GM19467 (cell line): ENCODE measurements at regions not wholly inside any gene's neighbourhood (a gene's known extent, or its start where the extent isn't known, plus 50 kb on each side); places are given as distances from the start of the nearest gene placed in this dataset.
A peak's percentile ranks its signal among the peaks of the same experiment; 100 is the strongest.
"Not testable (repeated sequence)": the region's sequence is repeated elsewhere in the genome, so short reads cannot be mapped to it uniquely, and the experiment has no call there.

ENCODE experiments used
- ATAC-seq: cut with Tn5 transposase; IDR thresholded peaks from one replicate; pipeline ENCODE4 v1.9.1; 2021; ENCODE audit warnings: mild to moderate bottlenecking, moderate library complexity; ENCODE audit not compliant: unreplicated experiment

DNA sequence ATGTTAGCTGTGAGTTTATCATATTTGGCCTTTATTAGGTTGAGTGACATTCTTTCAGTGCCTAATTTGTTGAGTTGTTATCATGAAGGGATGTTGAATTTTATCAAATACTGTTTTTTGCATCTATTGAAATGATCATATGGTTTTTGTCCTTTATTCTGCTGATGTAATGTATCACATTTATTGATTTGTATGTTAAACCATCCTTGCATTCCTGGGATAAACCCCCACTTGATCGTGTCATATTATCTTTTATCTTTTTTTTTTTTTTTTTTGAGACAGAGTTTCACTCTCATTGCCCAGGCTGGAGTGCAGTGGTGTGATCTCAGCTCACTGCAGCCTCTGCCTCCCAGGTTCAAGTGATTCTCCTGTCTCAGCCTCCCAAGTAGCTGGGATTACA is 51.9 kb upstream of the MFGE8 start:
- ATAC-seq, result not testable (repeated sequence)

- no peak for ATAC-seq
These were observed 57.1 kb upstream of the MFGE8 start for GRCh38 chr15:88970232-88970631.

- ATAC-seq, result no peak
These were observed 61.2 kb upstream of the MFGE8 start for GRCh38 chr15:88974392-88974791.

DNA sequence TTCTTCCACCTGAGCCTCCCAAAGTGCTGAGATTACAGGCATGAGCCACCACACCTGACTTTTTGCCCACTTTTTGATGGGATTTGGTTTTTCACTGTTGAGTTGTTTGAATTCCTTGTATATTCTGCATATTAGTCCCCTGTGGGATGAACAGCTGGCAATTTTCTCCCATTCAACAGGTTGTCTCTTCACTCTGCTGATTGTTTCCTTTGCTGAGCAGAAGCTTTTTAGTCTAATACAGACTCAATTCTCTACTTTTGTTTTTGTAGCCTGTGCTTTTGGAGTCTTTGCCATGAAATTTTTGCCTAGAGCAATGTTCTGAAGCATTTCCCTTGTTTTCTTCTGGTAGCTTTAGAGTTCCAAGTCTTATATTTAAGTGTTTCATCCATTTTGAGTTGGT is 62.7 kb upstream of the MFGE8 start:
- no peak for ATAC-seq

GRCh38 chr15:88976656-88977055 is 63.5 kb upstream of the MFGE8 start:
- no peak for ATAC-seq

DNA sequence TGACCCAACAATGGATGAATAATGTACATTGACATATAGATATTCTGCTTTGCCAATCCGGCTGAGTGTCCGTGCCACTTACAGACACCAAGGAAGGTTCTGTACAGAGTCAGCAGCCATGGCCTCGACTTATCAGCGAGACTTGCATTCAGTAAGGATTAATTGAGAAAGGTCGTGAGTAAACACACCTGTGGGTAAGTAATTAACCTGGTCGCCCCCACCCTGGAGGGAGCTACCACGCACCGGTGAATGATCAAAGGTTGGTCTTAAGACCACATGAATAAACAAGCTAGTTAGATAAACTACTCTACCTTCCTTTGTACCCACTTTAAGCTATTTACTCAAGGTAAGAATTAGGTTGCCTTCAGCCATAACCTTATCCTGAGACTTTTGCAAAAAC is 66.5 kb upstream of the MFGE8 start:
- no peak for ATAC-seq

DNA sequence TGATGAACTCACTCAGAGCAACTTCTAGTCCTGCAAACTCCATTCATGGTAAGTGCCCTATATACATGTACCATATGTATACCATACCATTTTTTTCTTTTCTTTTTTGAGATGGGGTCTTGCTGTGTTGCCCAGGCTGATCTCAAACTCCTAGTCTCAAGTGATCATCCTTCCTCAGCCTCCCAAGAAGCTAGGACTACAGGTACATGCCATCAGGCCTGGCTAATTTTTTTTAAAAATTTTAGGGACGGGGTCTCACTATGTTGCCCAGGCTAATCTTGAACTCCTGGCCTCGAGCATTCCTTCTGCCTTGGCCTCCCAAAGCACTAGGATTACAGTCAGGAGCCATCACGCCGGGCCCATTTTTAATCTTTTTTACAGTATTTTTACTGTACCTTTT is 67.3 kb upstream of the MFGE8 start:
- ATAC-seq, result no peak

GRCh38 chr15:88981244-88982215 is 68.4 kb upstream of the MFGE8 start:
- ATAC-seq, result no peak

DNA sequence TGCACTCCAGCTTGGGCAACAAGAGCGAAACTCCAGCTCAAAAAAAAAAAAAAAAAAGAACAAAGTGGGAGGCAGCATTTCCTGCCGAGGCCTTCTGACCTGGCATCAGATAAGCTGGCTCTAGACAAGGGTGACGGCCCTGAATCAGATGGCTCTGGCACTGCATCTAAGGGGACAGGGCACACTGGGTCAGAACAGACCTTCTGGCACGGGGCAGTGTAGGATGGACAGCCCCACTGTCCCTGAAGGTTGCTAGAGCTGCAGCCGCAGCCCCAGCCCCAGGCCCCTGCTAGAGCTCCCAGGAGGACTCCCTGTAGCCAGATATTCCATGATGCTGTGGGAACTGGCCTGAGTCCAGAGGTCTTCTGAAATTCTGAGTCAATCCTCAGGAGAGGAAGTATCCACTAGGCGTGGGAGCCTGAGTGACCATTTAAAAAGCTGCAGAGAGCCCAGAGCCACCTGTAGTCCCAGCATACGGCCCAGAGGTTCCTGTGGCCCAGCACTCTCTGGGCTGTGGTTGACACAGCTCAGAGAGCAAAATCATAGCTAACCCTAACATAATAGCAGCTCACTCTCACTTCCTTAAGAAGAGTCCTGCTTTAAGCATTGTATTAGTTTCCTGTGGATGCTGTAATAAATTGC is 69.2 kb upstream of the MFGE8 start:
- ATAC-seq, result peak; percentile 97

GRCh38 chr15:88982946-88983342 is 69.8 kb upstream of the MFGE8 start:
- ATAC-seq, result no peak

GRCh38 chr15:88983861-88984429 is 70.8 kb upstream of the MFGE8 start:
- ATAC-seq, result no peak

- ATAC-seq, result no peak
These were observed 72.6 kb upstream of the MFGE8 start for GRCh38 chr15:88985547-88986393.

DNA sequence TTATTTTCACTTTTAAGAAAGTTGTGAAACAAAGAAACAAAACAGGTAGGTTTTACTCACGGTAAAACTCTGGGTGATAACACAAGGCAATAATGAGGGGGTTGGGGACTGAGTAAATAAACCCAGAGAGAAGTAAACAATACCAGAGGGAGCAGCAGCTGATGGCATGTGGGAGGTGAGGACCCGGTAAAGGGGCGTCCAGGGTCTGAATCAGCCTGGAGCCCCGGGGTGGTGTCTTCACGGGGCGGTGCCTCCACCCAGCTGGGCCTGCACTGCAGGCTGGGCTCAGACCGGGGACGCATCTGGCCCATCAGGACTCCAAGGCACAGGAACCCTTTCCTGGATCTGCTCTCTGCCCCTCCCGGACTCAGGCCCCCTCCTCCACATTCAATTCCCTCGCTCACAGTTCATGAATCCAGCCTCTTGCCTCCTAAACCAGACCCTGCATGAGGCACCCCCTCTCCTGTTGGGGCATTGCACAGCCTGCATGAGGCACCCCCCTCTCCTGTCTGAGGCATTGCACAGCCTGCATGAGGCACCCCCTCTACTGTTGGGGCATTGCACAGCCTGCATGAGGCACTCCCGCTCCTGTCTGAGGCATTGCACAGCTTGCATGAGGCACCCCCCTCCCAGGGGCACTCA is 73.9 kb upstream of the MFGE8 start:
- ATAC-seq, result no peak

GRCh38 chr15:88987591-88987933 is 74.4 kb upstream of the MFGE8 start:
- no peak for ATAC-seq

DNA sequence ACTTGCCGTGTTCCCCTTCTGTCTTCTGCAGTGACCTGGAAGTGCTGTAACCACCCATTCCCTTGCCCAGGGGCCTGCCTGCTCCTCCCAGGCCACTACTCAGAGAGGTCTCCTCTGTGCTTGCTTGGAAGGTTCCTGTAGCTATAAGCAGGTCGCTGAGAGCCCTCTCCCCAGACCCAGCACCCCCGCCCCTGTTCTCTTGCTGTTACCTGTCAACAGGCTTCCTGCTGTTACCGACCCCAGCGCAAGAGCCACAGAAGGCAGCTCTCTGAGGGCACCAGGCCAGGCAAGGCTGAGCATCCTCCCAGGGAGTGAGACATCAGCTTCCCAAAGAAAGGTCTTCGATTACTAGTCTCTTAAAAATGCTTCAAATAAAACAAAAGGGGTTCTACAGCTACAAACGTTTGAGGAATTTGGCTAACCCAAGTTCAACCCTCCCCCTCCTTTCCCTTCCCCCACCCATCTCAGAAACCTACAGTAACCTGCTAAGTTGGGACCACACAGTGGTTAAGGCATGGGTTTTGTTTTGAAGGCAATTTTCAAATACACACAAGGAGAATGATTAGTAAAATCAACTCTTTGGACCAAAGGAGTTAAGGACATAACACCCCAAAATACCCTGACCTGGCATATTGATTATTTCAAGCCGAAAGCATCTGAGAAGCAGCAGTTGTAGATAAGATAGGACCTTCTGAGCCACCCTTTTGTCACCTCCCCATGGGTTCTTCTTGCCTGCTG is 74.9 kb upstream of the MFGE8 start:
- ATAC-seq, result no peak

GRCh38 chr15:88989578-88989977 is 76.4 kb upstream of the MFGE8 start:
- ATAC-seq, result no peak

DNA sequence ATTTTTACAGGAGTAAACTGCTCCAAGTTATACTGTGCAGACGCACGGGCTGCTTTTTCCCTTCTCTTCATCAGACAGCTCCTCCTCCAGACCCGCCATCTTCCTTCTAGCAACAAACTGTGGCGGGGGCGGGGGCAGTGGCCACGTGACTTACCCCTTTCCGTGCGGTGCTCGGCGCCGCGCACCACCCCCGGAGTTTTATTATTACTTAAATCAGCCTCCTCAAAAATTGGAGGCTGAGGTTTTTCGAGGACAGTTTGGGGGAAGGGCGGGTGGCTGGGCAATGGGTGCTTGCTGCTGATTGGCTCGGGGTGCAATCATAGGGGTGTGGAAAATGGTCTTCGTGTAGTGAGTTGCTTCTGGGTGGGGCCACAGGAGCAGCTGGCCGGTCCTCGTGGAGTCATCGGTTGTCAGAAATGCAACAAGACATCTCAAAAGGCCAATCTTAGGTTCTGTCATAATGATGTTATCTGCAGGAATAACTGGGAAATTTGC is 77.1 kb upstream of the MFGE8 start:
- no peak for ATAC-seq

DNA sequence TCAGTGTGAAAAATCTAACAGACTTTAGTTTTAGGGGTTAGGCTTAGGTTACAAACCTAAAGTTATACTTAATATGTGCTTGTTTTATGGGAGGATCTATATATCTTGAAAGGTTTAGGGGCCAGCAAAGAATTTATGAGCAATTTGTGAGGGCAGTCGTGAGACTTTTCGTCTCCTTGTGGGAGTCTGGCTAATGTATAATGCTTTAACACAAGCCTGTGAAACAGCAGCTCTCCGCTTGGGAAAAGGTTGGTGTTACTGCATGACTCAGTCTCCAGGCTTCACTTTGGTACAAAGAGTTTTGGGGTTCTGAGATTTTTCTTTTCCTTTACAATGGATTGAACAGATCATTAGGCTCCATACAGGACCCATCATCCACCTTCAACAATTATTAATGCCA is 79.0 kb upstream of the MFGE8 start:
- no peak for ATAC-seq

DNA sequence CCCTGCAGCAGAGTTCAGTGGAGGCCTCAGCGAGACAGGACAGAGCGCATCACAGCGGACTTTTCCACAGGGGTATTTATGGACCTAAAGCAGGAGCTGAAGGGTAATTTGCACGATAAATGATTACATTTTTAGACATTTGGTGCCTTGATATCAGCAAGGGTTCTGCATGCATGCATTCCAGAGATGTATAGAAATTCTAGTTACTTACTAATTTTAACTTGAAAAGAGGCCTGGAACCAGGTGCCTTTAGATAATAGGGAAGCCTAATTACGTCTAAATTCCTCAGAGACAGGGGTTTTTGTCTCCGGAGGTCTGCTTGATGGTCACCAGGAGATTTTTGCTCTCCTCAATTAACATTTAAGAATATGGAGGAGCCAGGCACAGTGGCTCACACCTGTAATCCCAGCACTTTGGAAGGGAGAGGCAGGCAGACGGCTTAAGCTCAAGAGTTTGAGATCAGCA is 79.8 kb upstream of the MFGE8 start:
- ATAC-seq, result no peak

DNA sequence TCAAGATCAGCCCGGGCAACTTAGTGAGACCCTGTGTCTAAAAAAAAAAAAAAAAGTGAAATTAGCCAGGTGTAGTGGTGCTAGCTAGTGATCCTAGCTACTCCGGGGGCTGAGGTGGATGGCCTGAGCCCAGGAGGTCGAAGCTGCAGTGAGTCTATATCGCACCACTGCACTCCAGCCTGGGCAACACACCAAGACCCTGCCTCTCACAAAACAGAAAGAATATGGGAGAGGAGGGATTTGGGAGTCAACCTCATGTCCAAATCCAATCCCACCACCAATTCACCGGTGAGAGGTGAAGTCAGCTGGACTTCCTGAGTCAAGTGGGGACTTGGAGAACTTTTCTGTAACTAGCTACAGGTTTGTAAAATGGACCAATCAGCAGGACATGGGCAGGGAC is 80.5 kb upstream of the MFGE8 start:
- no peak for ATAC-seq
